ENCODE measurements at regions not wholly inside any gene's neighbourhood (a gene's known extent, or its start where the extent isn't known, plus 50 kb on each side); places are given as distances from the start of the nearest gene placed in this dataset.

GRCh38 chr2:2613279-2614199 lies 282.5 kb upstream of the MYT1L start:
- Histone ChIP-seq H3K27me3 (no peaks in the 10 kb centered on the region), H3K9me3 (no peaks in the 10 kb centered on the region), H3K4me1 (no peaks in the 10 kb centered on the region), H3K4me3 (peak overlapping the region; percentile 47 to 54), H3K27ac (no peak overlapping the region), H3K36me3 (no peaks in the 10 kb centered on the region)
- intact Hi-C loops (cut with DNase I): no loop called here
- TF ChIP-seq CTCF (IDR thresholded peaks at IDR 0.05): no peak
- peak; percentile 33 to 87 for DNase-seq (ENCODE audit: low spot score in 2 of 2)

- TF ChIP-seq CTCF (IDR thresholded peaks at IDR 0.05): no peak
- Histone ChIP-seq H3K27me3 (no peaks in the 10 kb centered on the region), H3K36me3 (no peaks in the 10 kb centered on the region), H3K27ac (no peak overlapping the region), H3K4me1 (no peaks in the 10 kb centered on the region), H3K9me3 (no peaks in the 10 kb centered on the region), H3K4me3 (no peak overlapping the region)
- intact Hi-C loops (cut with DNase I): no loop called here
- no peak for DNase-seq (ENCODE audit: low spot score in 2 of 2)
Observed at GRCh38 chr2:2610751-2611150, 279.7 kb upstream of the MYT1L start.

DNA sequence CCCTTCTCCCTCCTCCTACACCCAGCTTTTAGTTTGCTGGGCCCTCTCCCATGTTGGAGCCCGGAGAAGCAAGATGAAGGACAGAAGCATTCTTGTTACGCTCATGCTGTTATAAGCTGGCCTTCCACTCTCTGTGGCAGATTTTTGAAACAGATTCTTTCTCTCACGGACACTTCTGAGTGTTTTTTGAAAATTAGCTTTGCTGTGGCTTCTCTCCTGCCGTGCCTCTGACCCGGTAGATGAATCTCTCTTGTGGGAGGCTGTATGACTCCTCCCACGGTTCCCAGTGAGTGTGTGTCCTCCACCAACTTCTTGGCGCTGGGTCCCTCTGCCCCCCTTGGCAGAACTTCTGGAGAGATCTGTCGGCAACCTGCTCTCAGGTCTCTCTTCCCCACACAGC lies 269.3 kb upstream of the MYT1L start:
- Histone ChIP-seq H3K4me3 (no peak overlapping the region), H3K4me1 (no peaks in the 10 kb centered on the region), H3K27ac (no peak overlapping the region), H3K9me3 (no peaks in the 10 kb centered on the region), H3K36me3 (no peaks in the 10 kb centered on the region), H3K27me3 (no peaks in the 10 kb centered on the region)
- intact Hi-C loops (cut with DNase I): no loop called here
- DNase-seq (ENCODE audit: low spot score in 2 of 2): no peak
- TF ChIP-seq CTCF (IDR thresholded peaks at IDR 0.05): no peak

- H3K27me3 ChIP-seq: no peaks in the 10 kb centered on the region
- H3K27ac ChIP-seq: no peak overlapping the region
- H3K9me3 ChIP-seq: no peaks in the 10 kb centered on the region
- no peak for DNase-seq (ENCODE audit: low spot score in 2 of 2)
- intact Hi-C loops (cut with DNase I): no loop called here
- TF ChIP-seq CTCF (IDR thresholded peaks at IDR 0.05): no peak
- H3K36me3 ChIP-seq: no peaks in the 10 kb centered on the region
- no peak overlapping the region for H3K4me3 ChIP-seq
- H3K4me1 ChIP-seq: no peaks in the 10 kb centered on the region
Observed at GRCh38 chr2:2599441-2599840, 268.4 kb upstream of the MYT1L start.

DNA sequence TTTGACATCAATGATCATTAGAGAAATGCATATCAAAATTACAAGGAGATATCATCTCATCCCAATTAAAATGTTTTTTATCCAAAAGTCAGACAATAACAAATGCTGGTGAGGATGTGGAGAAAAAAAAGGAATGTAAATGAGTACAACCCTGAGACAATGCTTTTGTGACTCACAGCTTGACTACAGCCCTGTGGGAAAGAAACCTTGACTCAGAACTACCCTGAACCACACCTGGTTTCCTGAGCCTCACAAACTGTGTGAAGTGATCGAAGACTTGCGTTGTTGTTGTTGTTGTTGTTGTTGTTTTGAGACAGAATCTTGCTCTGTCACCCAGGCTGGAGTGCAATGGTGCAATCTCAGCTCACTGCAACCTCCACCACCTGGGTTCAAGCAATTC lies 266.6 kb upstream of the MYT1L start:
- Histone ChIP-seq H3K4me1 (no peaks in the 10 kb centered on the region), H3K27ac (no peak overlapping the region), H3K4me3 (no peak overlapping the region), H3K36me3 (no peaks in the 10 kb centered on the region), H3K27me3 (no peaks in the 10 kb centered on the region), H3K9me3 (no peaks in the 10 kb centered on the region)
- TF ChIP-seq CTCF (IDR thresholded peaks at IDR 0.05): no peak
- no peak for DNase-seq (ENCODE audit: low spot score in 2 of 2)
- intact Hi-C loops (cut with DNase I): no loop called here
